AG04449 (cell line): ENCODE measurements at regions not wholly inside any gene's neighbourhood (a gene's known extent, or its start where the extent isn't known, plus 50 kb on each side); places are given as distances from the start of the nearest gene placed in this dataset.

Source experiments
- CTCF ChIA-PET: fragments of 350-600 bp; formaldehyde crosslinking; extraction: SDS; loops from one replicate; lab custom pipeline; 2021; ENCODE audit warnings: antibody characterized with exemption; lab: Yijun Ruan, JAX
- POLR2A ChIA-PET: fragments of 400-600, 350-600 bp; formaldehyde crosslinking; extraction: SDS; loops from one replicate; lab custom pipeline; 2020; ENCODE audit warnings: antibody characterized with exemption, inconsistent platforms; lab: Yijun Ruan, JAX
- DNase-seq: peaks from one replicate; pipeline ENCODE4 v3.0.0-alpha.2; 2010; ENCODE audit warnings: low read depth, low spot score
- H3K4me3 ChIP-seq: 2 replicates; pipeline ENCODE4 v1.5.1; 2011; ENCODE audit warnings: low read depth, mild to moderate bottlenecking, control low read depth, low read length
- TF ChIP-seq, protein P1 (sequence below): IDR thresholded peaks from one replicate; pipeline ENCODE4 v1.5.1; 2011; ENCODE audit warnings: mild to moderate bottlenecking, moderate library complexity, low read length, control low read depth, inconsistent platforms; ENCODE audit not compliant: insufficient read depth; ENCODE audit errors: missing control alignments

DNA sequence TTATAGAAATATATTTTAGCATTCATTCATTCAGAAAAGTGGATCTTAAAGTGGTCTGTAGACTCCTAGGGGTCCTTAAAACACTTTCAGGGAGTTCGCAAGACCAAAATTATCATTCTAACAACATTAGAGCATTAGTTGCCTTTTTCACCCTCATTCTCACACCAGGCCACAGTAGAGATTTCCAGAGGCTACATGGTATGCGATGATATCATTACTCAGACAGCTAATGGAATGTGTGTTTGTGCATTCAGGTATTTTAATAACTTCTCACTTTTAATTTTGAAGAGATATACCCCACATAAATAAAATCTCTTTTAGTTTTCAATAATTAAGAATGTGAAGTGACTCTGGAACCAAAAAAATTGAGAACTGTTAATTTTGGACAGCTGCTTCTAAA is 206.9 kb downstream of the NSUN3 start:
- DNase-seq, result no peak
- ChIA-PET CTCF (interaction anchor here (0.7 to 1.8 kb wide), 2 partner anchors 14 to 20 kb away, joined by 3 to 8 read pairs; no protein-coding TSS in a partner anchor), POLR2A (no interaction called here)
- H3K4me3 ChIP-seq, result no peak overlapping the region
- TF ChIP-seq, protein P1, sequence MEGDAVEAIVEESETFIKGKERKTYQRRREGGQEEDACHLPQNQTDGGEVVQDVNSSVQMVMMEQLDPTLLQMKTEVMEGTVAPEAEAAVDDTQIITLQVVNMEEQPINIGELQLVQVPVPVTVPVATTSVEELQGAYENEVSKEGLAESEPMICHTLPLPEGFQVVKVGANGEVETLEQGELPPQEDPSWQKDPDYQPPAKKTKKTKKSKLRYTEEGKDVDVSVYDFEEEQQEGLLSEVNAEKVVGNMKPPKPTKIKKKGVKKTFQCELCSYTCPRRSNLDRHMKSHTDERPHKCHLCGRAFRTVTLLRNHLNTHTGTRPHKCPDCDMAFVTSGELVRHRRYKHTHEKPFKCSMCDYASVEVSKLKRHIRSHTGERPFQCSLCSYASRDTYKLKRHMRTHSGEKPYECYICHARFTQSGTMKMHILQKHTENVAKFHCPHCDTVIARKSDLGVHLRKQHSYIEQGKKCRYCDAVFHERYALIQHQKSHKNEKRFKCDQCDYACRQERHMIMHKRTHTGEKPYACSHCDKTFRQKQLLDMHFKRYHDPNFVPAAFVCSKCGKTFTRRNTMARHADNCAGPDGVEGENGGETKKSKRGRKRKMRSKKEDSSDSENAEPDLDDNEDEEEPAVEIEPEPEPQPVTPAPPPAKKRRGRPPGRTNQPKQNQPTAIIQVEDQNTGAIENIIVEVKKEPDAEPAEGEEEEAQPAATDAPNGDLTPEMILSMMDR, result no peak

DNA sequence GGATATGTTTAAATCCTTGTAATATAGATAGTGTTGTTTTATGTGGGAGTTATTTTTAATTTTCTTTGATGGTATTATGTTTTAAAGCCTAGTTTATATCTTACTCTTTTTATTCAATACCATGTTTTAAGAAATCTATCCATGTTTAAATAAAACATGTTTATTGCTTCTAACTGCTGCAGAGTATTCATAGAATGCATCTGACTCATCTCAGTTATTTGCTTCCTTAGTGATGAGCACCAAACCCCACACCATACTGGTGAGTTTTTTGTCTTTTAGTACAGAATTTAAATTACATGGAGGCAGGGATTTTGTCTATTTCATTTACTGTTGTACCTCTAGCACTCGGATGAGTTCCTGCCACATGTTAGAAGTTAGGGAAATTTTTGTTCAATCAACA is 209.2 kb downstream of the NSUN3 start:
- DNase-seq, result no peak
- ChIA-PET POLR2A (no interaction called here), CTCF (no interaction called here)
- H3K4me3 ChIP-seq, result no peak overlapping the region
- TF ChIP-seq, protein P1, result no peak

DNA sequence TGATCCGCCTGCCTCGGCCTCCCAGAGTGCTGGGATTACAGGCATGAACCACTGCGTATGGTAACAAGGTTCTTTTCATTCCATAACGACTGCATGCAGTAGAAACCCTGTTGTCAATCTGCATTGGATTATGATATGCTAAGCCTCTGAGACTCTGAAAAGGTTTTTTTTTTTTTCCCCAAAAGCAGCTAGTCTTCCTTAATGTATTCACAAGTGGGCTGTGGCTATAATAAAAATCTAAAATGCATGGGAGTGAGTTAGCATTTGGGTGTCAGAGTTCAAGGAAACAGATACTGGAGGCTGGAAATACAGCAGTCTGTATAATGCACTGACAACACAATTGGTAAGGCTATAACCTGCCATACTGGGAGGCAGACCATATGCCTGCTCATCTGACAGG is 218.1 kb downstream of the NSUN3 start:
- POLR2A ChIA-PET, result no interaction called here
- DNase-seq, result no peak
- no peak overlapping the region for H3K4me3 ChIP-seq
- TF ChIP-seq, protein P1, result no peak
- CTCF ChIA-PET, result no interaction called here

DNA sequence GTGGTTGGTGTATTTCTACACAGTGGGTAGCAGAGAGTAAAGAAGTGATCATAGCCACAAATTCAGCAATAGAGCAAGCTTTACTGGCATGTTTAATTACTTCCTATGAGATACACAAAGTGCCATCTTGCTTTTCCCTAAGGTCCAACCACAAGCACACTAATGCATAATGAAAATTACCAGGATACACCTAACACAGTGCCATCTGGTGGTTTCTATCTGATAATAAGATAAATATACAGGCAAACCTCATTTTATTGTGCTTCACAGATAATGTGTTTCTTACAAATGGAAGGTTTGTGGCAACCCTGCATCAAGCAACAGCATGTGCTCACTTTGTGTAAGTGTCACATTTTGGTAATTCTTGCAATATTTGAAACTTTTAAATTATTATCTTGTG is 223.0 kb downstream of the NSUN3 start:
- H3K4me3 ChIP-seq, result no peak overlapping the region
- no peak for DNase-seq
- CTCF ChIA-PET, result interaction anchor here (1.0 to 5.6 kb wide), 6 partner anchors 9 to 171 kb away, joined by 3 to 51 read pairs (median 6); no protein-coding TSS in a partner anchor
- POLR2A ChIA-PET, result no interaction called here
- TF ChIP-seq, protein P1, result peak; percentile 12

DNA sequence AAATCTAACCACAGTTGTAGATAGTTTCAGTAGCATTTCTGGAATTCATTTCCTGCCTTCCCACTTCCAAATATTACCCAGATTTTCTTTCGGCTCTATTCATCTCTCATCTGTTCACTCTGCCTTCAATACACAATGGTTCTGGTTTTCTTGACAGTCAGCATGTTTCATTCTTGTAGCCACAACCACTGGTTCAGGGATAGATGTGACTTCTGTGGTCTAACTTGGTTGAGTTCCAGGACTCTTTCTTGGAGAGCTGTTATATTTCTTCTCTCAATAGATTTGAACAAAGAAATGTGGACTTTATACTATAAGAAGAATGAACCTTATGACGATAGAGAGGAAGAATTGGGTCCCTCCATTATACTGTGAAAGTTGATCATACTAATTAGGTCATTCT is 228.8 kb downstream of the NSUN3 start:
- POLR2A ChIA-PET, result no interaction called here
- TF ChIP-seq, protein P1, result no peak

DNA sequence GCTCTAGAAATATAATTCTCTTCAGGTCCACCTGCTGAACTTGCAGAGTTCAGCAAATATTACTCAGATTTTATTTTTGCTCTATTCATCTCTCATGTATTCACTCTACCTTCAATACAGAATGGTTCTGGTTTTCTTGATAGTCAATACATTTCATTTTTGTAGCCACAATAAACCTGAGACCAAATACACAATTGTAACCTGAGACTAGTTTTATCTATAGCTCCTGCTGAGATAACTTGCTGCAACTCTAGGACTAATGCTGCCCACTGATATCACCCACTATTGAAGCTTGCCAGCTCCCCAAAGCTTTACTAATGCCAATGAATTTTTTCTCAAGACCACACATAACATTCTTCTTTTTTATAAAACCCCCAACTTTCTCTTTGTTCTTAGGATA is 229.3 kb downstream of the NSUN3 start:
- H3K4me3 ChIP-seq, result no peak overlapping the region
- DNase-seq, result no peak
- CTCF ChIA-PET, result interaction anchor here (1.3 kb wide), 1 partner anchor 42 kb away, joined by 5 read pairs; no protein-coding TSS in a partner anchor
- POLR2A ChIA-PET, result no interaction called here
- TF ChIP-seq, protein P1, result no peak

More for the DNA sequence above, 228.8 kb downstream of the NSUN3 start:
- no peak for DNase-seq
- no peak overlapping the region for H3K4me3 ChIP-seq
- CTCF ChIA-PET, result interaction anchor here (1.3 kb wide), 1 partner anchor 42 kb away, joined by 5 read pairs; no protein-coding TSS in a partner anchor
